H1 (cell line): ENCODE measurements at regions not wholly inside any gene's neighbourhood (a gene's known extent, or its start where the extent isn't known, plus 50 kb on each side); places are given as distances from the start of the nearest gene placed in this dataset.

Source experiments
- CTCF ChIA-PET: fragments of 300-600 bp; sonication (Branson Sonifier 250); formaldehyde crosslinking; loops from one replicate; lab custom pipeline; 2021; ENCODE audit not compliant: partially characterized antibody; lab: Charles Lee
- POLR2A ChIA-PET: fragments of 300-600 bp; sonication (Branson Sonifier 250); formaldehyde crosslinking; loops from one replicate; lab custom pipeline; 2021; ENCODE audit warnings: inconsistent platforms; ENCODE audit not compliant: partially characterized antibody; lab: Charles Lee
- DNase-seq, 2 experiments: peaks; one replicate each; pipeline versions ENCODE4 v3.0.0 to v3.0.0-alpha.2; 2010 to 2022; ENCODE audit warnings: low spot score in 2 of 2, low read depth in 1 of 2, mixed read lengths in 1 of 2
- FAIRE-seq: peaks from 2 replicates; lab custom pipeline; 2011; peaks lifted over from hg19 to GRCh38; lab: Jason Lieb, UNC
- H2AFZ ChIP-seq: 2 replicates; pipeline ENCODE4 v1.8.1; 2012; ENCODE audit warnings: low read length, inconsistent platforms
- H2AK5ac ChIP-seq: 2 replicates; pipeline ENCODE4 v1.6.1; 2013; ENCODE audit warnings: low read depth, low read length
- H2BK120ac ChIP-seq: replicated peaks from 2 replicates; pipeline ENCODE3; 2013; ENCODE audit warnings: low read depth, low read length, inconsistent platforms
- H2BK12ac ChIP-seq: 2 replicates; pipeline ENCODE4 v1.6.1; 2013; ENCODE audit warnings: low read depth, low read length
- H2BK15ac ChIP-seq: 2 replicates; pipeline ENCODE4 v1.6.1; 2013; ENCODE audit warnings: low read length
- H2BK20ac ChIP-seq: 2 replicates; pipeline ENCODE4 v1.6.1; 2013; ENCODE audit warnings: low read length
- H2BK5ac ChIP-seq: 2 replicates; pipeline ENCODE4 v1.6.1; 2013; ENCODE audit warnings: low read depth, low read length
- H3K14ac ChIP-seq: 2 replicates; pipeline ENCODE4 v1.6.1; 2013; ENCODE audit warnings: inconsistent platforms; ENCODE audit not compliant: insufficient read length
- H3K18ac ChIP-seq: 2 replicates; pipeline ENCODE4 v1.6.1; 2013; ENCODE audit warnings: low read length; ENCODE audit errors: extremely low read depth
- H3K23ac ChIP-seq: 2 replicates; pipeline ENCODE4 v1.6.1; 2013; ENCODE audit warnings: inconsistent platforms; ENCODE audit not compliant: insufficient read length
- H3K23me2 ChIP-seq: 2 replicates; pipeline ENCODE4 v1.6.1; 2013; ENCODE audit warnings: low read depth, low read length
- H3K27ac ChIP-seq: 2 replicates; pipeline ENCODE4 v1.6.1; 2011; ENCODE audit warnings: low read depth, low read length, inconsistent platforms
- H3K27me3 ChIP-seq, 4 experiments: replicated peaks in 1 of 4; 1 replicate in 1 of 4; 2 replicates in 3 of 4; pipeline versions ENCODE4 v1.6.1 to v1.8.1; 2011 to 2013; ENCODE audit warnings: low read length in 3 of 4, mild to moderate bottlenecking in 3 of 4, inconsistent platforms in 2 of 4, mixed read lengths in 2 of 4, moderate library complexity in 1 of 4; ENCODE audit not compliant: control insufficient read depth in 3 of 4, insufficient read depth in 3 of 4; ENCODE audit errors: extremely low read depth in 1 of 4
- H3K36me3 ChIP-seq, 4 experiments: 2 replicates each; pipeline versions ENCODE4 v1.6.1 to v1.8.1; 2011 to 2013; ENCODE audit warnings: mild to moderate bottlenecking in 4 of 4, low read length in 3 of 4, moderate library complexity in 2 of 4, control low read depth in 1 of 4, inconsistent platforms in 1 of 4; ENCODE audit not compliant: insufficient read depth in 4 of 4, control insufficient read depth in 2 of 4
- H3K4ac ChIP-seq: replicated peaks from 2 replicates; pipeline ENCODE3; 2013; ENCODE audit warnings: low read length, low read depth, mixed read lengths, inconsistent platforms; ENCODE audit not compliant: insufficient read length
- H3K4me1 ChIP-seq, 4 experiments: replicated peaks in 1 of 4; 1 replicate in 1 of 4; 2 replicates in 3 of 4; pipeline versions ENCODE4 v1.6.1 to v1.8.1; 2011 to 2013; ENCODE audit warnings: low read length in 3 of 4, inconsistent platforms in 2 of 4, mixed read lengths in 1 of 4; ENCODE audit not compliant: insufficient read depth in 4 of 4, control insufficient read depth in 3 of 4
- H3K4me2 ChIP-seq, 2 experiments: 2 replicates each; pipeline versions ENCODE4 v1.6.1 to v1.8.1; 2011 to 2013; ENCODE audit warnings: low read depth in 2 of 2, low read length in 2 of 2, control low read depth in 1 of 2, inconsistent platforms in 1 of 2, mild to moderate bottlenecking in 1 of 2; ENCODE audit not compliant: insufficient read depth in 1 of 2
- H3K4me3 ChIP-seq, 4 experiments: fragments of 200-600, 300-600 bp in 1 of 4; sonication (generic), shearing (Covaris generic), sonication (Bioruptor Twin) in 1 of 4; 2 replicates each; pipeline versions ENCODE4 v1.5.1 to v1.8.1; 2011 to 2016; ENCODE audit warnings: low read length in 4 of 4, low read depth in 3 of 4, control low read depth in 2 of 4, inconsistent platforms in 2 of 4, mild to moderate bottlenecking in 2 of 4, mixed read lengths in 1 of 4, moderate library complexity in 1 of 4; ENCODE audit not compliant: insufficient read depth in 2 of 4; ENCODE audit errors: extremely low read depth in 1 of 4
- H3K56ac ChIP-seq: replicated peaks from 2 replicates; pipeline ENCODE3; 2013; ENCODE audit warnings: low read depth, mild to moderate bottlenecking, mixed read lengths, low read length, inconsistent platforms; ENCODE audit not compliant: insufficient read length
- H3K79me1 ChIP-seq: 2 replicates; pipeline ENCODE4 v1.6.1; 2013; ENCODE audit warnings: low read depth, low read length, control low read depth
- H3K79me2 ChIP-seq, 2 experiments: 2 replicates each; pipeline versions ENCODE4 v1.6.1 to v1.8.1; 2012 to 2013; ENCODE audit warnings: low read length in 2 of 2, mild to moderate bottlenecking in 2 of 2, inconsistent platforms in 1 of 2; ENCODE audit not compliant: insufficient read depth in 2 of 2, control insufficient read depth in 1 of 2
- H3K9ac ChIP-seq, 4 experiments: replicated peaks in 1 of 4; 1 replicate in 1 of 4; 2 replicates in 3 of 4; pipeline versions ENCODE4 v1.6.1 to v1.8.1; 2011 to 2013; ENCODE audit warnings: low read depth in 3 of 4, low read length in 3 of 4, control low read depth in 2 of 4, mild to moderate bottlenecking in 2 of 4, moderate library complexity in 2 of 4, inconsistent platforms in 1 of 4; ENCODE audit errors: extremely low read depth in 1 of 4
- H3K9me3 ChIP-seq, 2 experiments: 2 replicates each; pipeline versions ENCODE4 v1.6.1 to v1.8.1; 2012 to 2013; ENCODE audit warnings: mild to moderate bottlenecking in 2 of 2, moderate library complexity in 2 of 2, control low read depth in 1 of 2, inconsistent platforms in 1 of 2, low read depth in 1 of 2, low read length in 1 of 2, mixed read lengths in 1 of 2; ENCODE audit not compliant: insufficient read depth in 2 of 2
- H4K20me1 ChIP-seq, 2 experiments: replicated peaks in 1 of 2; 2 replicates each; pipeline versions ENCODE3 to v1.8.1; 2011 to 2013; ENCODE audit warnings: inconsistent platforms in 2 of 2, low read length in 2 of 2, mild to moderate bottlenecking in 1 of 2; ENCODE audit not compliant: insufficient read depth in 2 of 2, control insufficient read depth in 1 of 2
- H4K5ac ChIP-seq: 2 replicates; pipeline ENCODE4 v1.6.1; 2013; ENCODE audit warnings: low read length, low read depth, mixed read lengths, inconsistent platforms; ENCODE audit not compliant: insufficient read length
- H4K8ac ChIP-seq: 2 replicates; pipeline ENCODE4 v1.8.0; 2013; ENCODE audit warnings: mild to moderate bottlenecking, moderate library complexity, low read length, inconsistent platforms; ENCODE audit not compliant: insufficient read depth; ENCODE audit errors: extremely low read depth
- H4K91ac ChIP-seq: replicated peaks from 2 replicates; pipeline ENCODE3; 2013; ENCODE audit warnings: low read length, mixed read lengths, inconsistent platforms; ENCODE audit not compliant: insufficient read length
- ATF2 ChIP-seq: IDR thresholded peaks from 2 replicates; pipeline ENCODE4 v1.6.1; 2012; ENCODE audit warnings: low read length, inconsistent platforms
- CBX8 ChIP-seq: fragments of 300-800, 300-1000 bp; sonication (generic); IDR thresholded peaks from 2 replicates; pipeline ENCODE4 v1.7.1; 2016; ENCODE audit warnings: low read depth, low read length, borderline replicate concordance
- CHD1 ChIP-seq: IDR thresholded peaks from 2 replicates; pipeline ENCODE4 v1.6.1; 2012; ENCODE audit warnings: low read depth, low read length, improper control_type of control experiment
- JUND ChIP-seq: IDR thresholded peaks from 2 replicates; pipeline ENCODE4 v1.6.1; 2011; ENCODE audit warnings: mild to moderate bottlenecking, improper control_type of control experiment, low read length
- KDM5A ChIP-seq: fragments of 200-600 bp; IDR thresholded peaks from 2 replicates; pipeline ENCODE4 v1.7.1; 2012; ENCODE audit warnings: mild to moderate bottlenecking, low read length, inconsistent platforms, mixed read lengths
- POLR2A ChIP-seq, 2 experiments: IDR thresholded peaks; 1 replicate in 1 of 2; 2 replicates in 1 of 2; pipeline ENCODE4 v1.6.1; 2011; ENCODE audit warnings: low read depth in 2 of 2, low read length in 2 of 2, mild to moderate bottlenecking in 2 of 2; ENCODE audit errors: control extremely low read depth in 1 of 2
- RBBP5 ChIP-seq: IDR thresholded peaks from 2 replicates; pipeline ENCODE4 v1.7.1; 2012; ENCODE audit warnings: low read depth, mild to moderate bottlenecking, inconsistent platforms, low read length, moderate library complexity, borderline replicate concordance
- SIX5 ChIP-seq: IDR thresholded peaks from 2 replicates; pipeline ENCODE4 v1.6.1; 2011; ENCODE audit warnings: mild to moderate bottlenecking, low read depth, low read length
- SP1 ChIP-seq: IDR thresholded peaks from 2 replicates; pipeline ENCODE4 v1.6.1; 2011; ENCODE audit warnings: low read depth, low read length
- SP4 ChIP-seq: IDR thresholded peaks from 2 replicates; pipeline ENCODE4 v1.6.1; 2012; ENCODE audit warnings: low read length, inconsistent platforms
- WGBS, 2 experiments: shearing (Covaris generic) in 1 of 2; methylation state at CpG; one replicate each; pipeline versions ENCODE4 v1.1.6 to v1.1.7; 2013 to 2015; ENCODE audit warnings: low lambda C conversion rate in 2 of 2, mixed read lengths in 2 of 2, inconsistent platforms in 1 of 2, low coverage in 1 of 2, missing lambda C conversion rate in 1 of 2; ENCODE audit not compliant: insufficient replicate concordance in 2 of 2, insufficient coverage in 1 of 2, insufficient read length in 1 of 2; ENCODE audit errors: extremely low coverage in 1 of 2, missing lambda C conversion rate in 1 of 2; 5-methylcytosine and 5-hydroxymethylcytosine counted together
- TF ChIP-seq, protein P1 (sequence below): IDR thresholded peaks from 2 replicates; pipeline ENCODE4 v1.6.1; 2012; ENCODE audit warnings: inconsistent platforms

GRCh38 chr22:47453049-47453448 is 690.6 kb downstream of the TBC1D22A start:
- TF ChIP-seq JUND (no peak), SIX5 (no peak), CBX8 (no peak), POLR2A (IDR thresholded peaks at IDR 0.05; ENCODE audit: control extremely low read depth in 1 of 2, low read depth in 2 of 2, low read length in 2 of 2) (no peak), ATF2 (no peak), RBBP5 (no peak), SP1 (no peak), SP4 (no peak), CHD1 (no peak), KDM5A (no peak)
- TF ChIP-seq, protein P1, sequence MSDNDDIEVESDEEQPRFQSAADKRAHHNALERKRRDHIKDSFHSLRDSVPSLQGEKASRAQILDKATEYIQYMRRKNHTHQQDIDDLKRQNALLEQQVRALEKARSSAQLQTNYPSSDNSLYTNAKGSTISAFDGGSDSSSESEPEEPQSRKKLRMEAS: no peak
- TF ChIP-seq, all 59 proteins: peak for 0
- 72% methylated on average over 6 of the region's 6 CpGs; no CpG with 5 or more reads in 1 of the 2 experiments for WGBS, 2 experiments
- H4K20me1 ChIP-seq: no peaks in the 10 kb centered on the region

More at GRCh38 chr22:47453049-47453448, 690.6 kb downstream of the TBC1D22A start:
- no peak overlapping the region for H3K18ac ChIP-seq
- no peak overlapping the region for H3K14ac ChIP-seq
- no peaks in the 10 kb centered on the region for H3K79me1 ChIP-seq
- no peaks in the 10 kb centered on the region for H3K4me1 ChIP-seq
- H3K23me2 ChIP-seq: no peaks in the 10 kb centered on the region; the same call in 1 of the 2 replicates
- no peak overlapping the region for H2AK5ac ChIP-seq
- ChIA-PET CTCF (no interaction called here), POLR2A (no interaction called here)
- H3K4me3 ChIP-seq: no peak overlapping the region
- peaks cover 76 to 80% of the 10 kb centered on the region in 2 experiments for H3K9me3 ChIP-seq
- H3K56ac ChIP-seq: no peak overlapping the region
- no peak overlapping the region for H2BK12ac ChIP-seq
- H3K27me3 ChIP-seq: no peaks in the 10 kb centered on the region
- no peak overlapping the region for H4K8ac ChIP-seq
- no peak overlapping the region for H2AFZ ChIP-seq
- H4K5ac ChIP-seq: no peak overlapping the region
- H3K79me2 ChIP-seq: no peaks in the 10 kb centered on the region
- no peak overlapping the region for H3K27ac ChIP-seq
- no peak for FAIRE-seq
- H3K23ac ChIP-seq: no peak overlapping the region
- no peak overlapping the region for H3K9ac ChIP-seq
- no peak overlapping the region for H2BK15ac ChIP-seq
- no peak overlapping the region for H2BK5ac ChIP-seq
- no peak overlapping the region for H2BK120ac ChIP-seq
- H4K91ac ChIP-seq: no peak overlapping the region
- DNase-seq: no peak
- H3K36me3 ChIP-seq: no peaks in the 10 kb centered on the region
- no peak overlapping the region for H3K4ac ChIP-seq
- H3K4me2 ChIP-seq: no peak overlapping the region
- no peak overlapping the region for H2BK20ac ChIP-seq
